ENCODE measurements at regions not wholly inside any gene's neighbourhood (a gene's known extent, or its start where the extent isn't known, plus 50 kb on each side); places are given as distances from the start of the nearest gene placed in this dataset.

GRCh38 chr1:4084446-4084845 lies 184.4 kb upstream of the C1orf174 start:
- FAIRE-seq: no peak
- dilution Hi-C loops (cut with MboI; ENCODE audit: extremely low pct_ligation_motif_present, low sequenced_read_pairs): no loop called here

GRCh38 chr1:4084896-4085295 lies 184.8 kb upstream of the C1orf174 start:
- Histone ChIP-seq H4K20me1 (replicated peaks; ENCODE audit: control insufficient read depth, extremely low read depth, insufficient read depth, low read length) (no peaks in the 10 kb centered on the region), H3K4me3 (replicated peaks in 1 of 3; ENCODE audit: insufficient read depth in 1 of 3, low read depth in 1 of 3, low read length in 3 of 3) (no peak overlapping the region), H3K9ac (replicated peaks; ENCODE audit: extremely low read depth, insufficient read depth, low read length) (no peak overlapping the region), H2AFZ (ENCODE audit: low read depth, low read length) (no peak overlapping the region), H3K4me2 (ENCODE audit: insufficient read depth, low read length) (no peak overlapping the region), H3K27me3 (ENCODE audit: control insufficient read depth in 2 of 2, insufficient read depth in 2 of 2, low read length in 2 of 2) (no peaks in the 10 kb centered on the region), H3K4me1 (ENCODE audit: control insufficient read depth, extremely low read depth, insufficient read depth, low read length) (no peaks in the 10 kb centered on the region), H3K9me3 (replicated peaks; ENCODE audit: control insufficient read depth, insufficient read depth, low read length) (peaks cover 2% of the 10 kb centered on the region), H3K9me1 (replicated peaks; ENCODE audit: control insufficient read depth, extremely low read depth, insufficient read depth, low read length) (no peaks in the 10 kb centered on the region), H3K79me2 (ENCODE audit: control insufficient read depth, insufficient read depth, low read length) (no peaks in the 10 kb centered on the region), H3K36me3 (ENCODE audit: control insufficient read depth in 2 of 2, extremely low read depth in 1 of 2, insufficient read depth in 2 of 2, low read length in 2 of 2) (no peaks in the 10 kb centered on the region), H3K27ac (ENCODE audit: insufficient read depth, low read depth, low read length) (no peak overlapping the region)
- intact Hi-C loops (cut with micrococcal nuclease): no loop called here
- ChIA-PET POLR2A (no interaction called here), CTCF (no interaction called here)
- no peak for FAIRE-seq
- TF ChIP-seq POLR2A (IDR thresholded peaks at IDR 0.05; ENCODE audit: low read depth, low read length) (no peak), JUN (IDR thresholded peaks at IDR 0.05; ENCODE audit: borderline replicate concordance, insufficient read depth, insufficient read length, low read depth) (no peak), EZH2 (IDR thresholded peaks at IDR 0.05; ENCODE audit: borderline replicate concordance, low read depth, low read length, severe bottlenecking) (no peak), FOS (IDR thresholded peaks at IDR 0.05; ENCODE audit: borderline replicate concordance, insufficient read depth, low read length) (no peak), POLR2AphosphoS5 (IDR thresholded peaks at IDR 0.05; ENCODE audit: insufficient read depth, low read depth, low read length) (no peak), GATA2 (IDR thresholded peaks at IDR 0.05; ENCODE audit: insufficient read depth, insufficient read length, low read depth, low read length) (no peak), MYC (IDR thresholded peaks at IDR 0.05; ENCODE audit: low read depth, low read length) (no peak)
- TF ChIP-seq, protein P1, sequence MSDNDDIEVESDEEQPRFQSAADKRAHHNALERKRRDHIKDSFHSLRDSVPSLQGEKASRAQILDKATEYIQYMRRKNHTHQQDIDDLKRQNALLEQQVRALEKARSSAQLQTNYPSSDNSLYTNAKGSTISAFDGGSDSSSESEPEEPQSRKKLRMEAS (IDR thresholded peaks at IDR 0.05; ENCODE audit: insufficient read depth, insufficient read length): no peak
- TF ChIP-seq, protein P2, sequence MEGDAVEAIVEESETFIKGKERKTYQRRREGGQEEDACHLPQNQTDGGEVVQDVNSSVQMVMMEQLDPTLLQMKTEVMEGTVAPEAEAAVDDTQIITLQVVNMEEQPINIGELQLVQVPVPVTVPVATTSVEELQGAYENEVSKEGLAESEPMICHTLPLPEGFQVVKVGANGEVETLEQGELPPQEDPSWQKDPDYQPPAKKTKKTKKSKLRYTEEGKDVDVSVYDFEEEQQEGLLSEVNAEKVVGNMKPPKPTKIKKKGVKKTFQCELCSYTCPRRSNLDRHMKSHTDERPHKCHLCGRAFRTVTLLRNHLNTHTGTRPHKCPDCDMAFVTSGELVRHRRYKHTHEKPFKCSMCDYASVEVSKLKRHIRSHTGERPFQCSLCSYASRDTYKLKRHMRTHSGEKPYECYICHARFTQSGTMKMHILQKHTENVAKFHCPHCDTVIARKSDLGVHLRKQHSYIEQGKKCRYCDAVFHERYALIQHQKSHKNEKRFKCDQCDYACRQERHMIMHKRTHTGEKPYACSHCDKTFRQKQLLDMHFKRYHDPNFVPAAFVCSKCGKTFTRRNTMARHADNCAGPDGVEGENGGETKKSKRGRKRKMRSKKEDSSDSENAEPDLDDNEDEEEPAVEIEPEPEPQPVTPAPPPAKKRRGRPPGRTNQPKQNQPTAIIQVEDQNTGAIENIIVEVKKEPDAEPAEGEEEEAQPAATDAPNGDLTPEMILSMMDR (IDR thresholded peaks at IDR 0.05; ENCODE audit: extremely low read depth in 1 of 2, insufficient read depth in 1 of 2, low read depth in 1 of 2, low read length in 2 of 2): no peak
- no TSS peak for BruUV-seq (replicated peaks)
- dilution Hi-C loops (cut with MboI; ENCODE audit: extremely low pct_ligation_motif_present, low sequenced_read_pairs): no loop called here
- no peak for DNase-seq (ENCODE audit: low read depth, low spot score)

More at GRCh38 chr1:4084446-4084845, 184.4 kb upstream of the C1orf174 start:
- H3K9me3 ChIP-seq (replicated peaks; ENCODE audit: control insufficient read depth, insufficient read depth, low read length): peaks cover 2% of the 10 kb centered on the region
- H3K27me3 ChIP-seq (ENCODE audit: control insufficient read depth in 2 of 2, insufficient read depth in 2 of 2, low read length in 2 of 2): no peaks in the 10 kb centered on the region
- CTCF ChIA-PET: no interaction called here
- no peak for DNase-seq (ENCODE audit: low read depth, low spot score)
- TF ChIP-seq POLR2AphosphoS5 (IDR thresholded peaks at IDR 0.05; ENCODE audit: insufficient read depth, low read depth, low read length): no peak
- TF ChIP-seq, protein P2 (IDR thresholded peaks at IDR 0.05; ENCODE audit: extremely low read depth in 1 of 2, insufficient read depth in 1 of 2, low read depth in 1 of 2, low read length in 2 of 2): no peak
- no TSS peak for BruUV-seq (replicated peaks)
- no peaks in the 10 kb centered on the region for H3K4me1 ChIP-seq (ENCODE audit: control insufficient read depth, extremely low read depth, insufficient read depth, low read length)
- no peak overlapping the region for H3K9ac ChIP-seq (replicated peaks; ENCODE audit: extremely low read depth, insufficient read depth, low read length)
- intact Hi-C loops (cut with micrococcal nuclease): no loop called here
- H3K9me1 ChIP-seq (replicated peaks; ENCODE audit: control insufficient read depth, extremely low read depth, insufficient read depth, low read length): no peaks in the 10 kb centered on the region
- H3K27ac ChIP-seq (ENCODE audit: insufficient read depth, low read depth, low read length): no peak overlapping the region
- no peak overlapping the region for H3K4me3 ChIP-seq (replicated peaks in 1 of 3; ENCODE audit: insufficient read depth in 1 of 3, low read depth in 1 of 3, low read length in 3 of 3)
- POLR2A ChIA-PET: no interaction called here
- H4K20me1 ChIP-seq (replicated peaks; ENCODE audit: control insufficient read depth, extremely low read depth, insufficient read depth, low read length): no peaks in the 10 kb centered on the region
- no peak overlapping the region for H3K4me2 ChIP-seq (ENCODE audit: insufficient read depth, low read length)
- H3K36me3 ChIP-seq (ENCODE audit: control insufficient read depth in 2 of 2, extremely low read depth in 1 of 2, insufficient read depth in 2 of 2, low read length in 2 of 2): no peaks in the 10 kb centered on the region
- H3K79me2 ChIP-seq (ENCODE audit: control insufficient read depth, insufficient read depth, low read length): no peaks in the 10 kb centered on the region
- no peak overlapping the region for H2AFZ ChIP-seq (ENCODE audit: low read depth, low read length)
